NB4 (cell line): ENCODE measurements at regions not wholly inside any gene's neighbourhood (a gene's known extent, or its start where the extent isn't known, plus 50 kb on each side); places are given as distances from the start of the nearest gene placed in this dataset.
A peak's percentile ranks its signal among the peaks of the same experiment; 100 is the strongest.

Experiments
- DNase-seq: peaks from one replicate; pipeline ENCODE4 v3.0.0; 2010; ENCODE audit warnings: low read depth
- H3K4me3 ChIP-seq: one replicate; pipeline ENCODE4 v1.5.1; 2011; ENCODE audit warnings: mild to moderate bottlenecking, low read depth, low read length, moderate library complexity
- CTCF ChIP-seq: IDR thresholded peaks from one replicate; pipeline ENCODE4 v1.5.1; 2012; ENCODE audit warnings: low read depth, low read length
- MYC ChIP-seq: IDR thresholded peaks from 2 replicates; pipeline ENCODE4 v1.6.1; 2011; ENCODE audit warnings: low read depth, low read length
- POLR2A ChIP-seq: IDR thresholded peaks from 2 replicates; pipeline ENCODE4 v1.6.1; 2011; ENCODE audit warnings: mild to moderate bottlenecking; ENCODE audit not compliant: insufficient read length; ENCODE audit errors: extremely low read depth
- TF ChIP-seq, protein P1 (sequence below): IDR thresholded peaks from 2 replicates; pipeline ENCODE4 v1.6.1; 2011; ENCODE audit warnings: low read depth, low read length

DNA sequence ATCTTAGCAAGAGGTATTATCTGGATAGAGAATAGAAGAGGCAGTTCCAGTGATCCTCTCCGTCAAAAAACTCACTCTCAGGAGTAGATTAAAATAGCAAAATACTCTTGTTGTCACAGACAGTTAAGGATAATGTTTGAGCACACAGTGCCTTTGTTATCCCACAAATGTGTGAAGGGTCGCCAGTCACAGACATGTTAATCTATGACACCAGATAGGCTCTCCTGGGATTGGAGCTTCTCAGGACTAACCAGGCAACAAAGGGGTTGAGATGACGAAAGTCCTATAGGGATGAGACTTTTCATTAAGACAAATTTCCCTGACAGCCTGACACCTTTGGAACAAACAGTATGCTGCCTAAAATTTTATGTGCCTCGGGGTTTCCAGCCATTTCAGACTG, 1947.1 kb downstream of the OLFM4 start:
- H3K4me3 ChIP-seq = no peak overlapping the region
- TF ChIP-seq, protein P1, sequence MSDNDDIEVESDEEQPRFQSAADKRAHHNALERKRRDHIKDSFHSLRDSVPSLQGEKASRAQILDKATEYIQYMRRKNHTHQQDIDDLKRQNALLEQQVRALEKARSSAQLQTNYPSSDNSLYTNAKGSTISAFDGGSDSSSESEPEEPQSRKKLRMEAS = no peak
- TF ChIP-seq POLR2A (no peak), MYC (no peak), CTCF (no peak)
- DNase-seq = no peak

DNA sequence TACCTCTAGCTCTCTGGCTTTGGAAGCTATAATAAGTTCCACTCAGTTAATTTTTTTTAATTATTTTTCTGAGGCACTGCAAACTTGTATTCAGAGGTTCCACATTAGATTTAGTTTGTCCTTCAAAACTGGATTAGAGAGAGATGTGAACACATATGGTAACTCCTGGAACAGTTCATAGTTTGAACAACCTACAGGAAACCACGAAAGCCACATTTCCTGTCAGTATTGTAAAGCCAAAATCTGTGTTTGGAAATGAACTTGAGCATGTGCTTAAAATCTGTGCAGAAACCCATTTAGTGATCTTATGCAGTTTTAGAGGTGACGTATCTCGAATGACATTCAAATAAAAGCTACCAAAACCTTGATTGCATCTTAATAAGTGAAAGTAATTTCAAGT, 1952.0 kb downstream of the OLFM4 start:
- DNase-seq = peak; percentile 11

GRCh38 chr13:54989418-54989817, 1960.8 kb downstream of the OLFM4 start:
- DNase-seq = peak; percentile 16
- no peak for TF ChIP-seq MYC
- TF ChIP-seq, protein P1 = no peak
- no peak for TF ChIP-seq CTCF
- TF ChIP-seq POLR2A = no peak

More for the DNA sequence above, 1952.0 kb downstream of the OLFM4 start:
- TF ChIP-seq, protein P1 = peak; percentile 34; the same call in 1 of the 2 replicates
- TF ChIP-seq CTCF = no peak
- no peak overlapping the region for H3K4me3 ChIP-seq

DNA sequence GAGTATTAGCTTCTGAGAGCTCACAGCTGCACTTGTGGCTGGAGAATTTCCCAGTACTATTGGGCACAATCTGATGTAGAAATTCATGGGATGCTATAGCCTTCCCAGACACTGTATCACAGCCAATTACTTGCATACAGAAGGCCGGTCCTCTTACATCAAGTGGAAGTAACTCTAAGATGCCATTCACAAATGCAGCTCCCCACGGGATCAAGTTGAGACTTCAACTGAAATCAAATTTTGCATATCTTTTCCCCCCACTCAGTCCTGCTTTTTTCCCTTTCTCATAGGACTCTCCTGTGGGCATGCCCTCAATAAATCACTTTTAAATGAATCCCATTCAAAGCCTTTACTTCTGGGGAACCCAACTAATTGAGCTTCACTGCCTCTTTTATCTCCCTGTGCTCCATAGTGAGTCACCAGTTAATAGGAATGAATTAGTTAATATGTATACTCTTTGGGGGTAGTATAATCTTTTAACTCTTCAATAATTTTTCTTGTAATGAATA, 1970.8 kb downstream of the OLFM4 start:
- no peak for DNase-seq
- TF ChIP-seq CTCF (no peak), MYC (no peak), POLR2A (no peak)
- TF ChIP-seq, protein P1 = no peak
- no peak overlapping the region for H3K4me3 ChIP-seq

More at GRCh38 chr13:54989418-54989817, 1960.8 kb downstream of the OLFM4 start:
- no peak overlapping the region for H3K4me3 ChIP-seq

- no peak overlapping the region for H3K4me3 ChIP-seq
- no peak for DNase-seq
- TF ChIP-seq MYC = no peak
- no peak for TF ChIP-seq POLR2A
- TF ChIP-seq, protein P1 = no peak
- no peak for TF ChIP-seq CTCF
These were observed 1971.4 kb downstream of the OLFM4 start for GRCh38 chr13:55000043-55000442.

DNA sequence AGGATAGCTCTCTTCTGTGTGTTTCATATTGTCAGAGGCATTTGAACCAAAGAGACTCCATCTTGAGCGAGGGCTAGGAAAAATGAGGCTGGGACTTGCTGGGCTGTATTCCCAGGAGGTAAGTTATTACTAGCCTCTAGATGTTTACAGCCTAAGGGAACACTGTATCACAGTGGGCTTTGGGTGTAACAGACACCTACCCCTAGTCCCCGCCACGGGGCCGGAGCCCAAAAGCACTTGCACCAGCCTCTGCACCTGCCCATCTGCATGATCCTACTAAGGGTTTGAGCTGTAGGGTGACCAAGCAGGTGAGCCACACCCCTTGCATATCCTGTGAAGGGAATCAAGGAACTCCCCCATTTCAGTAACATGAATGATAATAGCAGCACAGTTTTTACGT, 1972.2 kb downstream of the OLFM4 start:
- no peak overlapping the region for H3K4me3 ChIP-seq
- TF ChIP-seq CTCF (no peak), MYC (no peak), POLR2A (no peak)
- TF ChIP-seq, protein P1 = no peak
- no peak for DNase-seq
